ENCODE measurements at regions not wholly inside any gene's neighbourhood (a gene's known extent, or its start where the extent isn't known, plus 50 kb on each side); places are given as distances from the start of the nearest gene placed in this dataset.

DNA sequence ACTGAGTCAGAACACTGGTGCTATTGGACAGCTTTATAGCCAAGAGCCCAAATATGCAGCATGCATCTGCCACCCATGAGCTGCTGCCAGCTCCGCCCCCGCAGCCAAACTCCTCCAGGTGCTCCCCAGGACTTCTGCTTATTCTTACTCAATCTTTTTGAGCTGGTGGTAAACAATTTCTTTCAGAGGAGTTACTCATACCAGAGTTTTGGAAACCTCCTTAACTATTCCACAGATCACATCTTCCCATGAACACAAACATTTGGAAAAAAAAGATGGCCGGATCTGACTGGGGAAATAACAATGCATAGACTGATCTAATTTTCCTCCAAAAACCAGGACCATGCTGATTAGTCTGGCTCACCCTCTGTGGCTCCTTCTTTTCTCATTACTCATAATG, 399.9 kb downstream of the GPM6A start:
- Histone ChIP-seq H4K20me1 (ENCODE audit: control insufficient read depth, extremely low read depth, insufficient read depth, low read length) (no peaks in the 10 kb centered on the region), H3K4me1 (ENCODE audit: control insufficient read depth, extremely low read depth, insufficient read depth, low read length) (no peaks in the 10 kb centered on the region), H3K9me3 (ENCODE audit: control insufficient read depth, low read depth, low read length) (no peaks in the 10 kb centered on the region), H3K9ac (ENCODE audit: control insufficient read depth, extremely low read depth, insufficient read depth, low read length) (no peak overlapping the region), H3K4me2 (ENCODE audit: control insufficient read depth, extremely low read depth, insufficient read depth, low read depth, low read length) (no peak overlapping the region), H3K4me3 (ENCODE audit: control insufficient read depth in 2 of 3, extremely low read depth in 1 of 3, insufficient read depth in 2 of 3, low read depth in 1 of 3, low read length in 3 of 3) (no peak overlapping the region), H3K79me2 (ENCODE audit: control insufficient read depth, insufficient read depth, low read length) (no peaks in the 10 kb centered on the region), H2AFZ (ENCODE audit: control insufficient read depth, low read length) (no peak overlapping the region), H3K36me3 (ENCODE audit: control insufficient read depth in 2 of 2, extremely low read depth in 1 of 2, insufficient read depth in 2 of 2, low read length in 2 of 2) (no peaks in the 10 kb centered on the region), H3K27me3 (ENCODE audit: control insufficient read depth, extremely low read depth, insufficient read depth, low read length) (no peaks in the 10 kb centered on the region), H3K27ac (ENCODE audit: control insufficient read depth, insufficient read depth, low read length) (no peak overlapping the region), H3K9me1 (ENCODE audit: control insufficient read depth, extremely low read depth, insufficient read depth, low read length) (no peaks in the 10 kb centered on the region)
- TF ChIP-seq, protein P1, sequence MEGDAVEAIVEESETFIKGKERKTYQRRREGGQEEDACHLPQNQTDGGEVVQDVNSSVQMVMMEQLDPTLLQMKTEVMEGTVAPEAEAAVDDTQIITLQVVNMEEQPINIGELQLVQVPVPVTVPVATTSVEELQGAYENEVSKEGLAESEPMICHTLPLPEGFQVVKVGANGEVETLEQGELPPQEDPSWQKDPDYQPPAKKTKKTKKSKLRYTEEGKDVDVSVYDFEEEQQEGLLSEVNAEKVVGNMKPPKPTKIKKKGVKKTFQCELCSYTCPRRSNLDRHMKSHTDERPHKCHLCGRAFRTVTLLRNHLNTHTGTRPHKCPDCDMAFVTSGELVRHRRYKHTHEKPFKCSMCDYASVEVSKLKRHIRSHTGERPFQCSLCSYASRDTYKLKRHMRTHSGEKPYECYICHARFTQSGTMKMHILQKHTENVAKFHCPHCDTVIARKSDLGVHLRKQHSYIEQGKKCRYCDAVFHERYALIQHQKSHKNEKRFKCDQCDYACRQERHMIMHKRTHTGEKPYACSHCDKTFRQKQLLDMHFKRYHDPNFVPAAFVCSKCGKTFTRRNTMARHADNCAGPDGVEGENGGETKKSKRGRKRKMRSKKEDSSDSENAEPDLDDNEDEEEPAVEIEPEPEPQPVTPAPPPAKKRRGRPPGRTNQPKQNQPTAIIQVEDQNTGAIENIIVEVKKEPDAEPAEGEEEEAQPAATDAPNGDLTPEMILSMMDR (optimal IDR thresholded peaks at IDR 0.05 in 1 of 3, IDR thresholded peaks at IDR 0.05 in 1 of 3, conservative IDR thresholded peaks at IDR 0.05 in 1 of 3; ENCODE audit: extremely low read depth in 1 of 3, insufficient read depth in 2 of 3, low read length in 3 of 3) = no peak
- TF ChIP-seq EZH2 (IDR thresholded peaks at IDR 0.05; ENCODE audit: low read length) = no peak
- DNase-seq (ENCODE audit: low read depth, low spot score) = no peak
- dilution Hi-C loops (cut with MboI; ENCODE audit: extremely low pct_ligation_motif_present, low sequenced_read_pairs) = no loop called here
- FAIRE-seq = no peak

DNA sequence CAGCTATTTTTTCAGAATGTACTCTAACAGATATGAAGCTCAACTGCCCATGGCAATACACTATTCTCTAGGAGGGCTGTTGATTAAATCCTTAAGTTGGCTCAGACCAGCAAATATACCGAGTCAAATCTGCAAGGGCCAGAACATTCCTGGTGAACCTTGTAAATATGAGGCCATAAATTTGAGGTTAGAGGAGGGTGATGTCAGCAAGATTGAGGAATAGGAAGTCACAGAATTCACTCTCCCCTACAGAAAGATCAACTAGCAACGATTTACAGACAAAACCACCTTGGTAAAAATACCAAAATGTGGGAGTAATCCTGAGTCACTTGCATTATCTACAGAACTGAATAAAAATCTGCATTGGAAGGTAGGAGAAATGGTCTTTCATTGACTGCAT, 399.3 kb downstream of the GPM6A start:
- dilution Hi-C loops (cut with MboI; ENCODE audit: extremely low pct_ligation_motif_present, low sequenced_read_pairs) = no loop called here
- Histone ChIP-seq H3K79me2 (ENCODE audit: control insufficient read depth, insufficient read depth, low read length) (no peaks in the 10 kb centered on the region), H3K27me3 (ENCODE audit: control insufficient read depth, extremely low read depth, insufficient read depth, low read length) (no peaks in the 10 kb centered on the region), H3K4me1 (ENCODE audit: control insufficient read depth, extremely low read depth, insufficient read depth, low read length) (no peaks in the 10 kb centered on the region), H3K27ac (ENCODE audit: control insufficient read depth, insufficient read depth, low read length) (no peak overlapping the region), H3K4me2 (ENCODE audit: control insufficient read depth, extremely low read depth, insufficient read depth, low read depth, low read length) (no peak overlapping the region), H3K9me1 (ENCODE audit: control insufficient read depth, extremely low read depth, insufficient read depth, low read length) (no peaks in the 10 kb centered on the region), H3K9me3 (ENCODE audit: control insufficient read depth, low read depth, low read length) (no peaks in the 10 kb centered on the region), H2AFZ (ENCODE audit: control insufficient read depth, low read length) (no peak overlapping the region), H3K36me3 (ENCODE audit: control insufficient read depth in 2 of 2, extremely low read depth in 1 of 2, insufficient read depth in 2 of 2, low read length in 2 of 2) (no peaks in the 10 kb centered on the region), H3K9ac (ENCODE audit: control insufficient read depth, extremely low read depth, insufficient read depth, low read length) (no peak overlapping the region), H3K4me3 (ENCODE audit: control insufficient read depth in 2 of 3, extremely low read depth in 1 of 3, insufficient read depth in 2 of 3, low read depth in 1 of 3, low read length in 3 of 3) (no peak overlapping the region), H4K20me1 (ENCODE audit: control insufficient read depth, extremely low read depth, insufficient read depth, low read length) (no peaks in the 10 kb centered on the region)
- DNase-seq (ENCODE audit: low read depth, low spot score) = no peak
- TF ChIP-seq EZH2 (IDR thresholded peaks at IDR 0.05; ENCODE audit: low read length) = no peak
- TF ChIP-seq, protein P1 (optimal IDR thresholded peaks at IDR 0.05 in 1 of 3, IDR thresholded peaks at IDR 0.05 in 1 of 3, conservative IDR thresholded peaks at IDR 0.05 in 1 of 3; ENCODE audit: extremely low read depth in 1 of 3, insufficient read depth in 2 of 3, low read length in 3 of 3) = no peak
- FAIRE-seq = no peak

Data from keratinocyte (primary cell).